IPS-20b (cell line): ENCODE measurements at regions not wholly inside any gene's neighbourhood (a gene's known extent, or its start where the extent isn't known, plus 50 kb on each side); places are given as distances from the start of the nearest gene placed in this dataset.
"Not testable (repeated sequence)": the region's sequence is repeated elsewhere in the genome, so short reads cannot be mapped to it uniquely, and the experiment has no call there.

Experiments used
- H3K27ac ChIP-seq: one replicate; pipeline ENCODE4 v1.5.1; 2013; ENCODE audit warnings: low read length
- H3K27me3 ChIP-seq: 2 replicates; pipeline ENCODE4 v1.6.1; 2013; ENCODE audit warnings: mild to moderate bottlenecking, low read length, inconsistent platforms; ENCODE audit not compliant: insufficient read depth
- H3K36me3 ChIP-seq: 2 replicates; pipeline ENCODE4 v1.6.1; 2013; ENCODE audit warnings: low read depth, mild to moderate bottlenecking, inconsistent platforms, low read length, moderate library complexity; ENCODE audit not compliant: insufficient read depth
- H3K4me1 ChIP-seq: 2 replicates; pipeline ENCODE4 v1.6.1; 2013; ENCODE audit warnings: mild to moderate bottlenecking, control low read depth, inconsistent platforms, low read length, moderate library complexity; ENCODE audit not compliant: insufficient read depth
- H3K4me3 ChIP-seq: 2 replicates; pipeline ENCODE4 v1.5.1; 2013; ENCODE audit warnings: mild to moderate bottlenecking, low read length, inconsistent platforms
- H3K9ac ChIP-seq: 2 replicates; pipeline ENCODE4 v1.6.1; 2013; ENCODE audit warnings: low read depth, mild to moderate bottlenecking, inconsistent platforms, low read length, moderate library complexity
- H3K9me3 ChIP-seq: 2 replicates; pipeline ENCODE4 v1.6.1; 2013; ENCODE audit warnings: mild to moderate bottlenecking, low read depth, low read length, inconsistent platforms; ENCODE audit not compliant: insufficient read depth

GRCh38 chr5:1720396-1721110 lies 79.1 kb downstream of the MRPL36 start:
- Histone ChIP-seq H3K36me3 (no peaks in the 10 kb centered on the region), H3K27me3 (peaks cover 6% of the 10 kb centered on the region), H3K4me1 (no peaks in the 10 kb centered on the region; the same call in 1 of the 2 replicates), H3K4me3 (no peak overlapping the region), H3K9me3 (peaks cover 28% of the 10 kb centered on the region), H3K27ac (no peak overlapping the region), H3K9ac (no peak overlapping the region)

GRCh38 chr5:1719860-1720259 lies 79.8 kb downstream of the MRPL36 start:
- peaks cover 28% of the 10 kb centered on the region for H3K9me3 ChIP-seq
- no peak overlapping the region for H3K27ac ChIP-seq
- peaks cover 6% of the 10 kb centered on the region; the same call in 1 of the 2 replicates for H3K27me3 ChIP-seq
- H3K4me3 ChIP-seq = no peak overlapping the region
- no peak overlapping the region for H3K9ac ChIP-seq
- H3K4me1 ChIP-seq = no peaks in the 10 kb centered on the region
- no peaks in the 10 kb centered on the region for H3K36me3 ChIP-seq

- no peaks in the 10 kb centered on the region for H3K36me3 ChIP-seq
- H3K4me3 ChIP-seq = no peak overlapping the region
- H3K27ac ChIP-seq = no peak overlapping the region
- H3K27me3 ChIP-seq = no peaks in the 10 kb centered on the region
- no peaks in the 10 kb centered on the region for H3K4me1 ChIP-seq
- H3K9me3 ChIP-seq = peaks cover 28% of the 10 kb centered on the region
- no peak overlapping the region for H3K9ac ChIP-seq
These were observed 81.0 kb downstream of the MRPL36 start for GRCh38 chr5:1718669-1719068.

GRCh38 chr5:1710091-1710490 lies 89.5 kb downstream of the MRPL36 start:
- not testable (repeated sequence) for H3K9me3 ChIP-seq, H3K9ac ChIP-seq, H3K36me3 ChIP-seq, H3K27ac ChIP-seq
- Histone ChIP-seq H3K27me3 (peaks cover 18% of the 10 kb centered on the region), H3K4me1 (peaks cover 10% of the 10 kb centered on the region; the same call in 1 of the 2 replicates), H3K4me3 (peak overlapping the region; percentile 67)

GRCh38 chr5:1709171-1709803 lies 90.3 kb downstream of the MRPL36 start:
- Histone ChIP-seq H3K4me3 (peak overlapping the region; percentile 67; the same call in 1 of the 2 replicates), H3K9me3 (no peaks in the 10 kb centered on the region), H3K4me1 (peaks cover 10% of the 10 kb centered on the region; the same call in 1 of the 2 replicates), H3K27me3 (peaks cover 18% of the 10 kb centered on the region), H3K27ac (no peak overlapping the region), H3K9ac (no peak overlapping the region; the same call in 1 of the 2 replicates), H3K36me3 (no peaks in the 10 kb centered on the region)

GRCh38 chr5:1708592-1709141 lies 91.0 kb downstream of the MRPL36 start:
- Histone ChIP-seq H3K9me3 (no peaks in the 10 kb centered on the region), H3K4me1 (peaks cover 10% of the 10 kb centered on the region; the same call in 1 of the 2 replicates), H3K27me3 (peaks cover 18% of the 10 kb centered on the region), H3K4me3 (peak overlapping the region; percentile 67; the same call in 1 of the 2 replicates), H3K9ac (no peak overlapping the region), H3K27ac (no peak overlapping the region), H3K36me3 (no peaks in the 10 kb centered on the region)

GRCh38 chr5:1707467-1707866 lies 92.2 kb downstream of the MRPL36 start:
- Histone ChIP-seq H3K9me3 (no peaks in the 10 kb centered on the region), H3K36me3 (no peaks in the 10 kb centered on the region), H3K4me3 (no peak overlapping the region), H3K4me1 (peaks cover 10% of the 10 kb centered on the region; the same call in 1 of the 2 replicates), H3K27ac (no peak overlapping the region), H3K9ac (no peak overlapping the region), H3K27me3 (peaks cover 18% of the 10 kb centered on the region)

- Histone ChIP-seq H3K27me3 (peaks cover 18% of the 10 kb centered on the region), H3K27ac (no peak overlapping the region), H3K9ac (no peak overlapping the region), H3K36me3 (no peaks in the 10 kb centered on the region), H3K9me3 (no peaks in the 10 kb centered on the region), H3K4me3 (no peak overlapping the region), H3K4me1 (peaks cover 10% of the 10 kb centered on the region; the same call in 1 of the 2 replicates)
These were observed 93.2 kb downstream of the MRPL36 start for GRCh38 chr5:1706428-1706827.

- peaks cover 10% of the 10 kb centered on the region; the same call in 1 of the 2 replicates for H3K4me1 ChIP-seq
- H3K9ac ChIP-seq = no peak overlapping the region
- H3K27me3 ChIP-seq = peaks cover 18% of the 10 kb centered on the region
- no peaks in the 10 kb centered on the region for H3K9me3 ChIP-seq
- no peak overlapping the region for H3K4me3 ChIP-seq
- no peak overlapping the region for H3K27ac ChIP-seq
- no peaks in the 10 kb centered on the region for H3K36me3 ChIP-seq
These were observed 93.6 kb downstream of the MRPL36 start for GRCh38 chr5:1706021-1706420.

- Histone ChIP-seq H3K9ac (no peak overlapping the region), H3K27me3 (peaks cover 18% of the 10 kb centered on the region)
These were observed 95.0 kb downstream of the MRPL36 start for GRCh38 chr5:1704676-1705075.

GRCh38 chr5:1704266-1704665 lies 95.4 kb downstream of the MRPL36 start:
- Histone ChIP-seq H3K36me3 (no peaks in the 10 kb centered on the region), H3K4me3 (no peak overlapping the region), H3K9me3 (no peaks in the 10 kb centered on the region), H3K9ac (no peak overlapping the region), H3K27ac (no peak overlapping the region), H3K4me1 (peaks cover 7% of the 10 kb centered on the region; the same call in 1 of the 2 replicates), H3K27me3 (peaks cover 14% of the 10 kb centered on the region)

More at GRCh38 chr5:1704676-1705075, 95.0 kb downstream of the MRPL36 start:
- no peaks in the 10 kb centered on the region for H3K9me3 ChIP-seq
- no peak overlapping the region for H3K27ac ChIP-seq
- H3K36me3 ChIP-seq = no peaks in the 10 kb centered on the region
- H3K4me1 ChIP-seq = peaks cover 10% of the 10 kb centered on the region; the same call in 1 of the 2 replicates
- H3K4me3 ChIP-seq = no peak overlapping the region
